SK-N-SH (cell line): ENCODE measurements at regions not wholly inside any gene's neighbourhood (a gene's known extent, or its start where the extent isn't known, plus 50 kb on each side); places are given as distances from the start of the nearest gene placed in this dataset.

Experiments used
- CTCF ChIA-PET: fragments of 300-600, 350-600 bp; formaldehyde crosslinking; extraction: SDS; loops from one replicate; lab custom pipeline; 2021; lab: Yijun Ruan, JAX
- POLR2A ChIA-PET: fragments of 350-600 bp; sonication (Branson Sonifier 250); formaldehyde crosslinking; extraction: SDS; loops from one replicate; lab custom pipeline; 2020; ENCODE audit warnings: antibody characterized with exemption, inconsistent platforms; lab: Yijun Ruan, JAX
- DNase-seq: peaks from one replicate; pipeline ENCODE4 v3.0.0; 2012
- H2AFZ ChIP-seq: fragments of 200-600 bp; sonication (generic); 2 replicates; pipeline ENCODE4 v1.8.1; 2016; ENCODE audit warnings: antibody characterized with exemption, mild to moderate bottlenecking, low read depth
- H3F3A ChIP-seq: fragments of 200-600 bp; sonication (generic); replicated peaks from 2 replicates; pipeline ENCODE3; 2016; ENCODE audit warnings: antibody characterized with exemption, mild to moderate bottlenecking; ENCODE audit not compliant: insufficient read depth
- H3K27ac ChIP-seq, 2 experiments: fragments of 200-500 bp in 1 of 2; fragments of 200-600 bp in 1 of 2; sonication (Bioruptor generic) in 1 of 2; sonication (generic), shearing (Covaris generic) in 1 of 2; 2 replicates each; pipeline versions ENCODE4 v1.5.1 to v1.6.1; 2014 to 2016; ENCODE audit warnings: low read depth in 2 of 2, inconsistent platforms in 1 of 2, low read length in 1 of 2, mild to moderate bottlenecking in 1 of 2, mixed read lengths in 1 of 2
- H3K27me3 ChIP-seq: fragments of 200-600 bp; sonication (generic), shearing (Covaris generic); 2 replicates; pipeline ENCODE4 v1.6.1; 2016; ENCODE audit warnings: mixed run types; ENCODE audit not compliant: insufficient read depth
- H3K36me3 ChIP-seq, 2 experiments: fragments of 200-500 bp in 1 of 2; fragments of 200-600 bp in 1 of 2; sonication (Bioruptor generic) in 1 of 2; sonication (generic) in 1 of 2; replicated peaks in 1 of 2; 2 replicates each; pipeline versions ENCODE3 to v1.5.1; 2014 to 2016; ENCODE audit warnings: low read length in 1 of 2, mild to moderate bottlenecking in 1 of 2; ENCODE audit not compliant: insufficient read depth in 2 of 2, control insufficient read depth in 1 of 2
- H3K4me1 ChIP-seq, 2 experiments: fragments of 200-500 bp in 1 of 2; fragments of 200-600 bp in 1 of 2; sonication (Bioruptor generic) in 1 of 2; sonication (generic), shearing (Covaris generic) in 1 of 2; 2 replicates each; pipeline versions ENCODE4 v1.5.1 to v1.6.1; 2014 to 2016; ENCODE audit warnings: low read depth in 1 of 2, low read length in 1 of 2, mixed run types in 1 of 2; ENCODE audit not compliant: insufficient read depth in 2 of 2, control insufficient read depth in 1 of 2
- H3K4me2 ChIP-seq: fragments of 200-600 bp; sonication (generic), shearing (Covaris generic); 2 replicates; pipeline ENCODE4 v1.6.1; 2017; ENCODE audit warnings: mixed run types
- H3K4me3 ChIP-seq, 2 experiments: fragments of 200-500 bp in 1 of 2; fragments of 200-600 bp in 1 of 2; sonication (Bioruptor generic) in 1 of 2; sonication (generic), shearing (Covaris generic) in 1 of 2; 2 replicates each; pipeline versions ENCODE4 v1.5.1 to v1.8.1; 2014 to 2016; ENCODE audit warnings: low read depth in 2 of 2, inconsistent platforms in 1 of 2, low read length in 1 of 2, mild to moderate bottlenecking in 1 of 2, mixed read lengths in 1 of 2, moderate library complexity in 1 of 2
- H3K79me2 ChIP-seq: fragments of 200-600 bp; sonication (generic); 2 replicates; pipeline ENCODE4 v1.8.1; 2017; ENCODE audit warnings: mild to moderate bottlenecking; ENCODE audit not compliant: insufficient read depth
- H3K9ac ChIP-seq: fragments of 200-600 bp; sonication (generic); 2 replicates; pipeline ENCODE4 v1.6.1; 2017; ENCODE audit warnings: mixed run types
- H3K9me2 ChIP-seq: fragments of 200-600 bp; sonication (generic); 2 replicates; pipeline ENCODE4 v1.6.1; 2017; ENCODE audit warnings: mixed run types
- H3K9me3 ChIP-seq: fragments of 200-600 bp; sonication (generic); 2 replicates; pipeline ENCODE4 v1.6.1; 2017; ENCODE audit warnings: mixed run types, mild to moderate bottlenecking, moderate library complexity
- H4K20me1 ChIP-seq: fragments of 200-600 bp; sonication (generic); 2 replicates; pipeline ENCODE4 v1.6.1; 2017; ENCODE audit warnings: mild to moderate bottlenecking, mixed run types; ENCODE audit not compliant: insufficient read depth
- CHD2 ChIP-seq: fragments of 150-350 bp; IDR thresholded peaks from 2 replicates; pipeline ENCODE4 v1.6.1; 2018; ENCODE audit warnings: low read length; ENCODE audit not compliant: partially characterized antibody
- ELF1 ChIP-seq: IDR thresholded peaks from 2 replicates; pipeline ENCODE4 v1.4.0; 2012
- EP300 ChIP-seq, 2 experiments: IDR thresholded peaks; 2 replicates each; pipeline versions ENCODE4 v1.4.0 to v1.6.1; 2012; ENCODE audit warnings: borderline replicate concordance in 1 of 2, low read depth in 1 of 2, low read length in 1 of 2
- EZH2phosphoT487 ChIP-seq: fragments of 200-600 bp; sonication (generic); IDR thresholded peaks from 2 replicates; pipeline ENCODE4 v1.6.1; 2017; ENCODE audit warnings: low read depth, mixed run types, mild to moderate bottlenecking, antibody characterized with exemption, moderate library complexity, borderline replicate concordance
- FOSL2 ChIP-seq: IDR thresholded peaks from 2 replicates; pipeline ENCODE4 v1.4.0; 2012; ENCODE audit warnings: low read depth, mild to moderate bottlenecking, moderate library complexity, borderline replicate concordance
- FOXJ3 ChIP-seq: sonication (generic); formaldehyde crosslinking; IDR thresholded peaks from 2 replicates; pipeline ENCODE4 v1.5.1; 2020; ENCODE audit warnings: mild to moderate bottlenecking, missing genetic modification reagents
- FOXM1 ChIP-seq: IDR thresholded peaks from 2 replicates; pipeline ENCODE4 v1.4.0; 2012; ENCODE audit warnings: low read depth, mild to moderate bottlenecking
- GATA2 ChIP-seq: sonication (generic); formaldehyde crosslinking; IDR thresholded peaks from 2 replicates; pipeline ENCODE4 v1.5.0; 2020; ENCODE audit warnings: mild to moderate bottlenecking, missing genetic modification reagents
- JUND ChIP-seq: IDR thresholded peaks from 2 replicates; pipeline ENCODE4 v1.4.0; 2012
- MEF2A ChIP-seq: IDR thresholded peaks from 2 replicates; pipeline ENCODE4 v1.4.0; 2012; ENCODE audit warnings: low read depth, borderline replicate concordance
- MXI1 ChIP-seq: IDR thresholded peaks from 2 replicates; pipeline ENCODE4 v1.6.1; 2012; ENCODE audit warnings: mild to moderate bottlenecking, low read depth, low read length, improper control_type of control experiment
- NRF1 ChIP-seq: IDR thresholded peaks from 2 replicates; pipeline ENCODE4 v1.6.1; 2012; ENCODE audit warnings: low read depth, mild to moderate bottlenecking, low read length
- POLR2AphosphoS5 ChIP-seq: IDR thresholded peaks from 2 replicates; pipeline ENCODE4 v1.6.1; 2012; ENCODE audit warnings: low read depth, low read length
- RAD21 ChIP-seq: IDR thresholded peaks from 2 replicates; pipeline ENCODE4 v1.6.1; 2012; ENCODE audit warnings: mild to moderate bottlenecking, low read length
- RCOR1 ChIP-seq: fragments of 150-350 bp; IDR thresholded peaks from 2 replicates; pipeline ENCODE4 v1.6.1; 2017; ENCODE audit warnings: antibody characterized with exemption, low read length
- RFX5 ChIP-seq: IDR thresholded peaks from 2 replicates; pipeline ENCODE4 v1.6.1; 2012; ENCODE audit warnings: mild to moderate bottlenecking, improper control_type of control experiment, low read length
- RXRA ChIP-seq: IDR thresholded peaks from 2 replicates; pipeline ENCODE4 v1.4.0; 2012; ENCODE audit warnings: low read depth, mild to moderate bottlenecking, borderline replicate concordance
- TAF1 ChIP-seq: IDR thresholded peaks from 2 replicates; pipeline ENCODE4 v1.6.1; 2012; ENCODE audit warnings: low read depth, mild to moderate bottlenecking, low read length, moderate library complexity, borderline replicate concordance
- TEAD4 ChIP-seq: IDR thresholded peaks from 2 replicates; pipeline ENCODE4 v1.4.0; 2012; ENCODE audit warnings: mild to moderate bottlenecking, borderline replicate concordance; ENCODE audit not compliant: insufficient read depth
- YY1 ChIP-seq: IDR thresholded peaks from 2 replicates; pipeline ENCODE4 v1.4.0; 2012; ENCODE audit warnings: low read depth, mild to moderate bottlenecking
- WGBS: methylation state at CpG from one replicate; pipeline ENCODE4 v1.1.6; 2017; ENCODE audit warnings: low lambda C conversion rate; 5-methylcytosine and 5-hydroxymethylcytosine counted together
- TF ChIP-seq, protein P1 (sequence below): IDR thresholded peaks from 2 replicates; pipeline ENCODE4 v1.4.0; 2012; ENCODE audit warnings: low read depth
- TF ChIP-seq, protein P2 (sequence below): fragments of 200-600 bp; sonication (generic); IDR thresholded peaks from 2 replicates; pipeline ENCODE4 v1.6.1; 2017; ENCODE audit warnings: antibody characterized with exemption, mild to moderate bottlenecking, moderate library complexity
- TF ChIP-seq, protein P3 (sequence below): fragments of 150-350 bp; IDR thresholded peaks from 2 replicates; pipeline ENCODE4 v1.6.1; 2017; ENCODE audit warnings: antibody characterized with exemption, low read length, low read depth, borderline replicate concordance

DNA sequence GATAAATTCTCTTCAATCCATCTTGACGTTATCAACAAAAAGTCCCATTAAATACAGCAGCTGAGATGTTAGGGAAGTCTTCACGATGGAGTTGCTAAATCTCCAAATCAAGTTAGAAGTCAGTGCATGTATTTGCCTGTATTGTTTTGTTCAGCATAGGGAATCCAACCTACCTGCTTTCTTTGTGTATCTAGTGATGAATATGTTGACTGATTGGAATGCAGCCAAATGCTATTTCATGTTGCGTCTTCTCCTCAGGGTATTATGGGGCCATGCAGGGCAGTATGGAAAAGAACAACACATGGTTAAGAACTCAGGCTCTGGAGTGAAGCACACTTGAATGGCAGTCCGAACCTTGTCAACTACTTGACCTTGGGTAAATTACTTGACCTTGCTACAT lies 529.5 kb upstream of the ZNF462 start:
- no peaks in the 10 kb centered on the region for H4K20me1 ChIP-seq
- H3F3A ChIP-seq: no peaks in the 10 kb centered on the region
- 34% methylated on average over 4 of the region's 4 CpGs for WGBS
- TF ChIP-seq JUND (no peak), MEF2A (no peak), RXRA (no peak), YY1 (no peak), EP300 (IDR thresholded peaks at IDR 0.05; ENCODE audit: borderline replicate concordance in 1 of 2, low read depth in 1 of 2, low read length in 1 of 2) (no peak), ELF1 (no peak), TAF1 (no peak), MXI1 (no peak), RFX5 (no peak)
- TF ChIP-seq, protein P1, sequence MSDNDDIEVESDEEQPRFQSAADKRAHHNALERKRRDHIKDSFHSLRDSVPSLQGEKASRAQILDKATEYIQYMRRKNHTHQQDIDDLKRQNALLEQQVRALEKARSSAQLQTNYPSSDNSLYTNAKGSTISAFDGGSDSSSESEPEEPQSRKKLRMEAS: no peak
- no peak overlapping the region for H3K27ac ChIP-seq
- H3K4me1 ChIP-seq: no peaks in the 10 kb centered on the region
- H2AFZ ChIP-seq: no peak overlapping the region
- H3K9me3 ChIP-seq: no peaks in the 10 kb centered on the region
- H3K36me3 ChIP-seq: no peaks in the 10 kb centered on the region
- CTCF ChIA-PET: interaction anchor here (1.1 to 1.6 kb wide), 2 partner anchors 8 to 1132 kb away, joined by 3 to 4 read pairs; no protein-coding TSS in a partner anchor
- H3K27me3 ChIP-seq: no peaks in the 10 kb centered on the region
- H3K79me2 ChIP-seq: no peaks in the 10 kb centered on the region
- DNase-seq: no peak
- no peak overlapping the region for H3K9ac ChIP-seq
- no peak overlapping the region for H3K4me2 ChIP-seq
- no peaks in the 10 kb centered on the region for H3K9me2 ChIP-seq
- H3K4me3 ChIP-seq: no peak overlapping the region
- POLR2A ChIA-PET: no interaction called here

DNA sequence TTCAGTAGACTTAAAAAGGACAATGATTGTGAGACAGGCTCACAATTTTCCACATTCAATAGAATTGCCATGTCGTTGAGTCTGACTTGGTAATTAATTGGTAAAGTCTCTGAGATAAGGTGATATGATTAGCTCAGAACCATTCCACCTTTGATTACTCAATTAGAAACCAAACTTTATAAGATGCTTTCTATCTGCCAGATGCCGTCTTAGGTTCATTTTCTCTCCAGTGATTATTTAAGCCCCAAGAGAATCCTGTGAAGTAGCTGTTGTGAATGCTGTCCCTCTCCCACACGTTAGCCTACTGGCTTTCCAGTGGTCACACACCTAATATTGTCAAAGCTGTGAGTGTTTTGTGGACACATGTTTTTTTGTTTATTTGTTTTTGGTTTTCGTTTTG lies 528.9 kb upstream of the ZNF462 start:
- H3K9me3 ChIP-seq: no peaks in the 10 kb centered on the region
- no peak overlapping the region for H3K27ac ChIP-seq
- CTCF ChIA-PET: interaction anchor here (1.1 kb wide), 1 partner anchor 1131 kb away, joined by 3 read pairs; no protein-coding TSS in a partner anchor
- no peaks in the 10 kb centered on the region for H3K36me3 ChIP-seq
- POLR2A ChIA-PET: no interaction called here
- no peak for DNase-seq
- H2AFZ ChIP-seq: no peak overlapping the region
- H3K79me2 ChIP-seq: no peaks in the 10 kb centered on the region
- H3K4me1 ChIP-seq: no peaks in the 10 kb centered on the region
- no peak overlapping the region for H3K4me3 ChIP-seq
- H3K9me2 ChIP-seq: no peaks in the 10 kb centered on the region
- no peak overlapping the region for H3K4me2 ChIP-seq
- TF ChIP-seq GATA2 (CRISPR knock-in tag): no peak
- H4K20me1 ChIP-seq: no peaks in the 10 kb centered on the region
- 19% methylated on average over 4 of the region's 4 CpGs for WGBS
- no peaks in the 10 kb centered on the region for H3F3A ChIP-seq
- H3K27me3 ChIP-seq: no peaks in the 10 kb centered on the region
- H3K9ac ChIP-seq: no peak overlapping the region

DNA sequence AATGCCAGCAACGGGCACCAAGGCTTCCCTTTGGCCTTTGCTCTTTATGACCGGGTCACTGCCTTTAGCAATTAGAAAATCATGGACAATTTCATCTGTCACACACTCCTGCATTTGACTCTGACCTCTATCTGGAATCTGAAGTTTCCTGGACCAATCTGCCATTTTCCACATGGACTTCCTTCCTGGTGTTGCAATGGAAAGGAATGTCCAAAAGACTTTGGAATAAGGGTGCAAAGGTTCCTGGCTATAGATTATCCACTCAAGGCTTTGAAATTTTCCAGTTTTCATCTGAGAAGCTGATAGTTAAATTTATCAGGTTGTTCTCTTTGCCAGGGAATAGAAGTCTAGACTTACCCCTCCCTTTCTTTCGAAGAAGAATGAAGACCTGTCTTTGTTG lies 523.1 kb upstream of the ZNF462 start:
- Histone ChIP-seq H3K4me1 (no peaks in the 10 kb centered on the region), H3K4me2 (no peak overlapping the region), H3K36me3 (no peaks in the 10 kb centered on the region), H3K27ac (no peak overlapping the region), H4K20me1 (no peaks in the 10 kb centered on the region), H3K79me2 (no peaks in the 10 kb centered on the region), H3F3A (no peaks in the 10 kb centered on the region), H3K4me3 (no peak overlapping the region), H2AFZ (no peak overlapping the region), H3K9me3 (no peaks in the 10 kb centered on the region), H3K9ac (no peak overlapping the region), H3K27me3 (no peaks in the 10 kb centered on the region), H3K9me2 (no peaks in the 10 kb centered on the region)
- WGBS: 15% methylated on average over 3 of the region's 3 CpGs
- CTCF ChIA-PET: no interaction called here
- no peak for DNase-seq
- POLR2A ChIA-PET: no interaction called here
- no peak for TF ChIP-seq FOXM1
- TF ChIP-seq FOXJ3 (CRISPR knock-in tag): no peak
- TF ChIP-seq ELF1: no peak
- TF ChIP-seq, protein P2, sequence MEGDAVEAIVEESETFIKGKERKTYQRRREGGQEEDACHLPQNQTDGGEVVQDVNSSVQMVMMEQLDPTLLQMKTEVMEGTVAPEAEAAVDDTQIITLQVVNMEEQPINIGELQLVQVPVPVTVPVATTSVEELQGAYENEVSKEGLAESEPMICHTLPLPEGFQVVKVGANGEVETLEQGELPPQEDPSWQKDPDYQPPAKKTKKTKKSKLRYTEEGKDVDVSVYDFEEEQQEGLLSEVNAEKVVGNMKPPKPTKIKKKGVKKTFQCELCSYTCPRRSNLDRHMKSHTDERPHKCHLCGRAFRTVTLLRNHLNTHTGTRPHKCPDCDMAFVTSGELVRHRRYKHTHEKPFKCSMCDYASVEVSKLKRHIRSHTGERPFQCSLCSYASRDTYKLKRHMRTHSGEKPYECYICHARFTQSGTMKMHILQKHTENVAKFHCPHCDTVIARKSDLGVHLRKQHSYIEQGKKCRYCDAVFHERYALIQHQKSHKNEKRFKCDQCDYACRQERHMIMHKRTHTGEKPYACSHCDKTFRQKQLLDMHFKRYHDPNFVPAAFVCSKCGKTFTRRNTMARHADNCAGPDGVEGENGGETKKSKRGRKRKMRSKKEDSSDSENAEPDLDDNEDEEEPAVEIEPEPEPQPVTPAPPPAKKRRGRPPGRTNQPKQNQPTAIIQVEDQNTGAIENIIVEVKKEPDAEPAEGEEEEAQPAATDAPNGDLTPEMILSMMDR: no peak
- TF ChIP-seq, protein P3, sequence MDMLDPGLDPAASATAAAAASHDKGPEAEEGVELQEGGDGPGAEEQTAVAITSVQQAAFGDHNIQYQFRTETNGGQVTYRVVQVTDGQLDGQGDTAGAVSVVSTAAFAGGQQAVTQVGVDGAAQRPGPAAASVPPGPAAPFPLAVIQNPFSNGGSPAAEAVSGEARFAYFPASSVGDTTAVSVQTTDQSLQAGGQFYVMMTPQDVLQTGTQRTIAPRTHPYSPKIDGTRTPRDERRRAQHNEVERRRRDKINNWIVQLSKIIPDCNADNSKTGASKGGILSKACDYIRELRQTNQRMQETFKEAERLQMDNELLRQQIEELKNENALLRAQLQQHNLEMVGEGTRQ: no peak
- no peak for TF ChIP-seq MXI1
- TF ChIP-seq FOSL2: no peak
- no peak for TF ChIP-seq EZH2phosphoT487
- TF ChIP-seq EP300 (IDR thresholded peaks at IDR 0.05; ENCODE audit: borderline replicate concordance in 1 of 2, low read depth in 1 of 2, low read length in 1 of 2): no peak
- TF ChIP-seq POLR2AphosphoS5: no peak
- TF ChIP-seq RAD21: no peak
- no peak for TF ChIP-seq TEAD4
- no peak for TF ChIP-seq RCOR1
- no peak for TF ChIP-seq CHD2
- TF ChIP-seq NRF1: no peak
